ENCODE measurements at regions not wholly inside any gene's neighbourhood (a gene's known extent, or its start where the extent isn't known, plus 50 kb on each side); places are given as distances from the start of the nearest gene placed in this dataset.

DNA sequence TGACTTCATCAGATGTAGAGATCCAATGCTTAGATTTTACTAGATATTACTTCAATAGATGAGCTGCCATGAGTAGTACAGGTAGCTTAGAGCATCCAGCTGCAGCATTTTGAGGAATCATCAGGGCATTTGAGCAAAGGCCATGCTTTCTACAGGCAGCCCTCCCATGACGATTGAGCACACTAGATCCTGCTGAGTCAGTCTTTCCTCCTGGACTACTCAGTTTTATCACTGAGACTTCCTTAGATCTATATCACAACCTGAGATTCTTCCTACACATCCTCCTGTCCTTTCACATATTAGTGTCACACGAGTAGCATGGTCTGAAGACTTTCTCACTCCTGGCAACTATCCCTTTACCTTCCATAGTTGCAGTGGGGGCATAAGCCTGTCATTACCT lies 1401.8 kb downstream of the FSCB start:
- no peak for FAIRE-seq

More for the DNA sequence above, 1401.8 kb downstream of the FSCB start:
- ATAC-seq: no peak
- no peak overlapping the region for H3K9ac ChIP-seq (ENCODE audit: insufficient read depth, low read depth, low read length)
- intact Hi-C loops (cut with micrococcal nuclease; ENCODE audit: unreplicated experiment) (no loop called here), in situ Hi-C loops (cut with HindIII; ENCODE audit: extremely low pct_ligation_motif_present, low pct_unique_long_range_greater_than_20kb) (no loop called here)
- under 1% methylated on average over 2 of the region's 2 CpGs for WGBS (ENCODE audit: low lambda C conversion rate)
- no peak overlapping the region for H3K4me3 ChIP-seq (replicated peaks in 1 of 3; ENCODE audit: insufficient read depth in 1 of 3, low read depth in 2 of 3, low read length in 3 of 3)
- POLR2A ChIA-PET: no interaction called here
- no peak overlapping the region for H2AFZ ChIP-seq (ENCODE audit: low read length)
- no TSS peak for BruUV-seq (replicated peaks)
- no peaks in the 10 kb centered on the region for H3K27me3 ChIP-seq (ENCODE audit: control insufficient read depth in 1 of 2, insufficient read depth in 2 of 2, low read length in 2 of 2)
- no peak overlapping the region for H3K27ac ChIP-seq (ENCODE audit: extremely low read length, insufficient read depth, low read length)
- H4K20me1 ChIP-seq (ENCODE audit: insufficient read depth, low read length): no peaks in the 10 kb centered on the region
- DNase-seq (ENCODE audit: low spot score): no peak
- H3K9me3 ChIP-seq (ENCODE audit: low read length): peaks cover 92% of the 10 kb centered on the region
- H3K36me3 ChIP-seq (replicated peaks in 1 of 2; ENCODE audit: control insufficient read depth in 1 of 2, insufficient read depth in 2 of 2, low read length in 2 of 2): no peaks in the 10 kb centered on the region
- no peaks in the 10 kb centered on the region for H3K79me2 ChIP-seq (ENCODE audit: insufficient read depth, low read length)
- TF ChIP-seq STAG1 (CRISPR knock-in tag; IDR thresholded peaks at IDR 0.05) (no peak), THAP7 (CRISPR knock-in tag; IDR thresholded peaks at IDR 0.05) (no peak), MAFF (IDR thresholded peaks at IDR 0.05; ENCODE audit: low read depth, low read length) (peak; percentile 99), ZNF547 (CRISPR knock-in tag; IDR thresholded peaks at IDR 0.05) (no peak), ZNF782 (CRISPR knock-in tag; IDR thresholded peaks at IDR 0.05; ENCODE audit: borderline replicate concordance) (no peak), THYN1 (CRISPR knock-in tag; IDR thresholded peaks at IDR 0.05; ENCODE audit: borderline replicate concordance, low read depth) (0 out of 2 replicates have a peak, but pooled peaks have one; percentile 38), ZNF552 (CRISPR knock-in tag; IDR thresholded peaks at IDR 0.05; ENCODE audit: borderline replicate concordance) (no peak), HBP1 (CRISPR knock-in tag; IDR thresholded peaks at IDR 0.05; ENCODE audit: low read depth) (no peak), MAFK (conservative IDR thresholded peaks at IDR 0.05 in 1 of 2, IDR thresholded peaks at IDR 0.05 in 1 of 2; ENCODE audit: low read length in 2 of 2) (peak; percentile 99 to 100), ETV5 (CRISPR knock-in tag; IDR thresholded peaks at IDR 0.05; ENCODE audit: borderline replicate concordance) (no peak), MNT (IDR thresholded peaks at IDR 0.05) (no peak), ZNF230 (CRISPR knock-in tag; IDR thresholded peaks at IDR 0.05) (no peak), MAFG (CRISPR knock-in tag; IDR thresholded peaks at IDR 0.05) (peak; percentile 75)
- CTCF ChIA-PET (ENCODE audit: low intra/inter-chr PET ratio, low total read pairs): no interaction called here
- no peaks in the 10 kb centered on the region for H3K4me1 ChIP-seq (ENCODE audit: insufficient read depth, low read length)
- no peak overlapping the region for H3K4me2 ChIP-seq (ENCODE audit: low read depth, low read length)
